HTERT RPE-1 (cell line): ENCODE measurements at regions not wholly inside any gene's neighbourhood (a gene's known extent, or its start where the extent isn't known, plus 50 kb on each side); places are given as distances from the start of the nearest gene placed in this dataset.
"Not testable (repeated sequence)": the region's sequence is repeated elsewhere in the genome, so short reads cannot be mapped to it uniquely, and the experiment has no call there.

ENCODE experiments used
- in situ Hi-C: fragments of 300-500 bp; cut with MboI; formaldehyde crosslinking; loops from 4 replicates; pipeline ENCODE4 v1.14.3; 2020; ENCODE audit warnings: low sequenced_read_pairs

DNA sequence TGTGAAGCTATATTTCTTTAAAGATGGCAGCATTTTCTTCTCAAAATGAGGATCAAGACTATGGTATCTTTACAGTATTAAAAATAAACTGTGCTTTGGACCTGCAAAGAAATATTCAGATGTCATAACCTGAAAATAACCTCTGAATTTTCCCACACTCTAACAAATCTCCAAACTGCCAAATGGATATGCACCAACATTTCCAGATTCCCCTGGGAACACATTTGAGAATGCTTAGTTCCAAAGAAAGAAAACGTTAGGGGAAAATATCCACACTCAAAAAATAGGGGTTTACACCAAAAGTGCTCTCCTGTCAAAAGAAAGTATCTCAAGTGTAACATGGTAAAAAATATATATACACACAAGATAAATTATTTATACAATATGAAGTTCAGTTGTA is 69.1 kb upstream of the ARHGAP29 start:
- in situ Hi-C loops = no loop called here

DNA sequence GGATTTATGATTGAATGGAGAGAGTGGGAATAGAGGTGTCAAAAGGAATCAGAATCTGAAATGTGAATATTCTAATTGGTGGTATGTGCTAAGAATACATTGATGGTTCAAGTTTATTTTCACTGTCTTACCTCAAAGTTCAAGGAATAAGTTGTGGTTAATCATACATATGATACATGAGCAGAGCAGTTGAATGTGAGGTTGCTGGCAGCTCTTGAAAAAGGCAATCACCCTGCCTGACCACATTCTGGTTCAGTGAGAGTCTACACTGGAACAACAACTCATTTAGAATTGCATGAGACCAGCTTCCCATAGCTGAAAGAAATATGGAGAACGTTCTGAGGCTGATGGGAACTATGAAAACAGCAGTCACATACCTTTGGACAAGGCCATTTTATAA is 68.3 kb upstream of the ARHGAP29 start:
- in situ Hi-C loops = no loop called here

DNA sequence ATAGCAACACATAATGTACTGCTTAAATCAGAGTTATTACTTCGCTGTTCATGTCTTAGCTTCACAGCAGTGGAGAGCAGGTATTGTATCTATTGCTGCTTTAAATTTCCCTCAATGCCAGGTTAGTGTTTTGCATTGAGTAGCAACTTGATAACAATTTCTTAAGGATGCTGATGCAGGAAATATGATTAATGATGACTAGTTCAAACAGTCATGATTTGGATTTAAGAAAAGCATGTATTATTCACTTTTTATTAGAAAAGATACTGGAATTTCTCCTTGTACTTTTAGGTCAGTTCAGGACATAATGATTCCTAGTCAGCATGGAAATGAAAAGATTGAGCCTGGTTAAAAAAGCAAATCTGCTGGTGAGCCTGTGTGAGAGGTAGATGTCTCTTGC is 67.2 kb upstream of the ARHGAP29 start:
- in situ Hi-C loops = no loop called here

- in situ Hi-C loops = no loop called here
Measured at GRCh38 chr1:94303005-94303404, 65.6 kb upstream of the ARHGAP29 start.

GRCh38 chr1:94302497-94302896 is 65.1 kb upstream of the ARHGAP29 start:
- in situ Hi-C loops = no loop called here

GRCh38 chr1:94301186-94301585 is 63.8 kb upstream of the ARHGAP29 start:
- in situ Hi-C loops = no loop called here

- in situ Hi-C loops = no loop called here
Measured at GRCh38 chr1:94300731-94301130, 63.3 kb upstream of the ARHGAP29 start.

DNA sequence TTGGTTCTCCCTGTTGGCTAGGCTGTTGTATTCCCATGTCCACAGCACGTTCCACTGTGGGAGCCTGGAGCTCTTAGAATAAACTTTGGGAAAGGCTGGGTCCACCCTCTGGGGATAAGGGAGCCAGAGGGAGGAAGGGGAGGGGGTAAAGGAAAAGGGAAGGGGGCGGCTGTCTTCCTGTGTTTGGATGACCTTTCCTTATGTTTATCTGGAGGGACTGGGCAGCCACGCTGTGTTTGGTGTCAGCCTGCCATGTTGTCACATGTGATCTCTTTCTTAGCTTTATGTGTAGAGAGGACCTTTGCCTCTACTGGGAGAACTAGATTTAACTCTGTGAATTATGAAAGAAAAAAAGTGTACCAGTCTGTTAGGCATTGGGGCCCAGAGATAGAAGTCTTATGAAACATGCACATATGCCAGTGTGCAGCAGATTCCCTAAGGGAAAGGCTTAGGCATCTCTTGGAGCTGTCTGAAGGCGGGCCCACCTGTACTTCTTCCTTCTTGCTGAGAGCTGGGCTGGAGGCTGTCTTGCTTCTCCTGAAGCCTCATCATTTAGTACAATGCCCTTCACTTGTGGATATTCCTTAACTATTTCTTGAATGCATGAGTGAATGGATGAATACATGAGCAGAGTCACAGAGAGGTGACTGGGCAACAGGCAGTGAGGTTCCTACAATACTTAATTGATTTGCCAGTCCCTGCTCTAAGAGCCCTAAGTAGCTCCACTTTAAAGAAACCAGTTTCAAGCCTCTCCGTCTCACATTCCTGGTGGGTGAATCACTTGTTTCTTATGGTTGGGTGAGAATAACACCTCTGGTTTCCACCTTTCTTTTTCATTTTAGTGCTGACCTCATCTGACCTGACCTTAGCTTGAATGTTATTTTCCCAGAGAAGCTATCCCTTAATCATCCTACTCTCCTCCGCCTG is 62.5 kb upstream of the ARHGAP29 start:
- in situ Hi-C loops = no loop called here

GRCh38 chr1:94298861-94299260 is 61.5 kb upstream of the ARHGAP29 start:
- in situ Hi-C loops = no loop called here

GRCh38 chr1:94296018-94296417 is 58.6 kb upstream of the ARHGAP29 start:
- in situ Hi-C loops = no loop called here

GRCh38 chr1:94292978-94293377 is 55.6 kb upstream of the ARHGAP29 start:
- in situ Hi-C loops = not testable (repeated sequence)

DNA sequence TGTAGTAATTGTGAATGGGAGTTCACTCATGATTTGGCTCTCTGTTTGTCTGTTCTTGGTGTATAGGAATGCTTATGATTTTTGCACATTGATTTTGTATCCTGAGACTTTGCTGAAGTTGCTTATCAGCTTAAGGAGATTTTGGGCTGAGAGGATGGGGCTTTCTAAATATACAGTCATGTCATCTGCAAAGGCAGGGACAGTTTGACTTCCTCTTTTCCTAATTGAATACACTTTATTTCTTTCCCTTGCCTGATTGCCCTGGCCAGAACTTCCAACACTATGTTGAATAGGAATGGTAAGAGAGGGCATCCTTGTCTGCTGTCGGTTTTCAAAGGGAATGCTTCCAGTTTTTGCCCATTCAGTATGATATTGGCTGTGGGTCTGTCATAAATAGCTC is 51.9 kb upstream of the ARHGAP29 start:
- in situ Hi-C loops = not testable (repeated sequence)
